ENCODE measurements at regions not wholly inside any gene's neighbourhood (a gene's known extent, or its start where the extent isn't known, plus 50 kb on each side); places are given as distances from the start of the nearest gene placed in this dataset.

DNA sequence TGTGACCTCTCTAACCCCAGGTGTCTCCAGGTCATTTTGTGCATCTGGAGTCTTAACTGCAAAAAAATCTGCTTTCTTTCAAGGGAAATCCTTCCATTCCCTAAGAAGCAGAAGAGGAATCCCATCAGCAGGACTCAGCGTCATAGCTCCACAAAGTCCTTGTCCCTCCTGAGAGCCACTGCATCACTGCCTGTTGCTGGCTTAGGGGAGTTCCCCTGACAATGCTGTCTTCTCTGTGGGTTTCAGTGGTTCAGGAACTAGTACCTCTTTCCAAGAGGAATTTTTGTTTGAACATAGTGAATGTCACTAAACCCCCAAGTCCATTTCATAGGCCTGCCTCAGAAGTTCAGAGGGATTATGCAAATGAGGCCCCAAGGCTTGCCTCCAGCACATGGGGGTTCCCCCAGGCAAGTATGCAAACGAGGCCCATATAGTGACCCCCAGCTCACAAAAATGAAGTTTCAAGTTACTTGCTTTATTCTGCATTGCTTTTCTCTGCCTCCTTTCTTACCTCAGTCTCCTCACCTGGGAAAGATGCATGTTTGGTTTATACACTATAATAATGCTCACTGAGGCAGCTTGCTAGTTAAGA lies 513.9 kb upstream of the MEX3C start:
- DNase-seq (ENCODE audit: low read depth): no peak
- H3K4me3 ChIP-seq (ENCODE audit: low read depth, low read length): no peak overlapping the region
- TF ChIP-seq, protein P1, sequence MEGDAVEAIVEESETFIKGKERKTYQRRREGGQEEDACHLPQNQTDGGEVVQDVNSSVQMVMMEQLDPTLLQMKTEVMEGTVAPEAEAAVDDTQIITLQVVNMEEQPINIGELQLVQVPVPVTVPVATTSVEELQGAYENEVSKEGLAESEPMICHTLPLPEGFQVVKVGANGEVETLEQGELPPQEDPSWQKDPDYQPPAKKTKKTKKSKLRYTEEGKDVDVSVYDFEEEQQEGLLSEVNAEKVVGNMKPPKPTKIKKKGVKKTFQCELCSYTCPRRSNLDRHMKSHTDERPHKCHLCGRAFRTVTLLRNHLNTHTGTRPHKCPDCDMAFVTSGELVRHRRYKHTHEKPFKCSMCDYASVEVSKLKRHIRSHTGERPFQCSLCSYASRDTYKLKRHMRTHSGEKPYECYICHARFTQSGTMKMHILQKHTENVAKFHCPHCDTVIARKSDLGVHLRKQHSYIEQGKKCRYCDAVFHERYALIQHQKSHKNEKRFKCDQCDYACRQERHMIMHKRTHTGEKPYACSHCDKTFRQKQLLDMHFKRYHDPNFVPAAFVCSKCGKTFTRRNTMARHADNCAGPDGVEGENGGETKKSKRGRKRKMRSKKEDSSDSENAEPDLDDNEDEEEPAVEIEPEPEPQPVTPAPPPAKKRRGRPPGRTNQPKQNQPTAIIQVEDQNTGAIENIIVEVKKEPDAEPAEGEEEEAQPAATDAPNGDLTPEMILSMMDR (IDR thresholded peaks at IDR 0.05; ENCODE audit: low read depth, low read length, missing control alignments): no peak

DNA sequence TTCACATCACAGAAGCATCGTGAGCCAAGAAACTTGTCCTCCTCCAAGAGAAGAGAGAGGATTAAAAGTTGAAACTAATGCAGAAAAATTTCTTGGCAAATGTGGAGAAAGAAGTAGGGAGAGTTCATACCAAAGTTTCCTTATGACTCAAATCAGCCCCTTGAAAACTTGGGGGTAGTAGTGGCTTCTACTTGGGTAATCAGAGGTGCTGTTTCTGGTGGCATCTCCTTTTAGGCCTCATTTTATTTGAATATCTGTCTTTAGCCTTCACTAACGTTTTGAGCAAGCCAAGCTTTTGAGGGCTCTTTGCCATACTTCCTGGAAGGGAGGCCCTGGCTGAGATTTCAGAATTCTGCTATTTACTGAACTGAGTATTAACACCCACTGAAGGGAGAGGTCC lies 515.3 kb upstream of the MEX3C start:
- TF ChIP-seq, protein P1 (IDR thresholded peaks at IDR 0.05; ENCODE audit: low read depth, low read length, missing control alignments): no peak
- no peak overlapping the region for H3K4me3 ChIP-seq (ENCODE audit: low read depth, low read length)
- DNase-seq (ENCODE audit: low read depth): no peak

DNA sequence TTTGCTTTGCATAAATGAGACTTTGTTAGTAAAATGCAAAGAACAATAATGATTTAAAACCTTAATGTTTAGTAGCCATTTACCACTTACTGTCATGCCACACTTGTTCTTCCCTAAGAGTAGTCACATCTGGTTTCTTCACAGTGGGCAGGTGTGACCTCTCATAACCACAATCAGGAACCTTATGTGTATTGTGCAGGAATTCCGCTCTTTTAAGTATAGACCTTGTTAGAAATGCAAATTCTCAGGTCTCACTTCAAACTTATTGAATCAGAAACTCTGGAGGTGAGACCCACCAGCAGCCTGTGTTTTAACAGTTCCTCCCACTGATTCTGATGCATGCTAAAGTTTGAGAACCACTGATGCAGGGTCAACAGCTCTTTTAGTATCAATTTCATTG lies 518.8 kb upstream of the MEX3C start:
- TF ChIP-seq, protein P1 (IDR thresholded peaks at IDR 0.05; ENCODE audit: low read depth, low read length, missing control alignments): no peak
- DNase-seq (ENCODE audit: low read depth): no peak
- H3K4me3 ChIP-seq (ENCODE audit: low read depth, low read length): no peak overlapping the region

DNA sequence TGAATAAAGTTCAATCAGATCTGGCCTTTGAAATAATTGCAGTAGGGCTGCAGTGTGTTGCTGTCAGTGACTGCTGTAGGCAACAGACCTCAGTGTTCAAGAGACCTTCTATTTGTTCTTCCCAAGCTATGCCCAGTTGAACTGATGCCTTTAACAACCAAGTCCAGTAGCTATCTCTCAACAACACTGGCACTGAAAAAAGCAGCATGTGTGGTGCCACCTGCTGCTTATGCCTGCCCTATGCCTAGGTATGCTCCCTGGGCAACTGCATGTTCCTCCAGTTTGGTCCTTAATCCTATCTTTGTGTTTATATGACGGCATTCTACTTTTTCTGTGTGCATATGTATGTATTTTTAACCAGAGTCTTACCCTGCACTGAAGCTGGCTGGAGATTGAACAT lies 523.9 kb upstream of the MEX3C start:
- no peak overlapping the region for H3K4me3 ChIP-seq (ENCODE audit: low read depth, low read length)

DNA sequence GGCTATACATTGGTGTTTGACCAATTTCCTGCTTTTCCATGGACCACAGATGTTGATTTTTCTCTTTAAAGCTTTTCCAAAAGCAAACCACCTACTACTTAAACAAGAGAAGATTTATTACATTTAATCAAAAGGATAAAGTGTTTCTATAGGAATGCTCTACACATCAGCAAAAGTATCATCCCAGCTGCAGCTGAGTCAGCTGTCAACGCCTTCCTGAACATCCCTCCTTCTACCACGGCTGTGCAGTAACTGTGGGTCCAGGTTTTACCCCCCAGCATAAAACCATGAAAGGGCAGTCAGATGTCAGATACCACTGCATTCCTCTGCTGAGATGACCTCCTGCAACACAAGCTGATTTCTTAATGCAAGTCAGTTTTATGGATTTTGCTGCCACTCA lies 524.5 kb upstream of the MEX3C start:
- DNase-seq (ENCODE audit: low read depth): no peak
- no peak overlapping the region for H3K4me3 ChIP-seq (ENCODE audit: low read depth, low read length)
- TF ChIP-seq, protein P1 (IDR thresholded peaks at IDR 0.05; ENCODE audit: low read depth, low read length, missing control alignments): no peak

More for the DNA sequence above, 523.9 kb upstream of the MEX3C start:
- DNase-seq (ENCODE audit: low read depth): no peak
- TF ChIP-seq, protein P1 (IDR thresholded peaks at IDR 0.05; ENCODE audit: low read depth, low read length, missing control alignments): no peak

DNA sequence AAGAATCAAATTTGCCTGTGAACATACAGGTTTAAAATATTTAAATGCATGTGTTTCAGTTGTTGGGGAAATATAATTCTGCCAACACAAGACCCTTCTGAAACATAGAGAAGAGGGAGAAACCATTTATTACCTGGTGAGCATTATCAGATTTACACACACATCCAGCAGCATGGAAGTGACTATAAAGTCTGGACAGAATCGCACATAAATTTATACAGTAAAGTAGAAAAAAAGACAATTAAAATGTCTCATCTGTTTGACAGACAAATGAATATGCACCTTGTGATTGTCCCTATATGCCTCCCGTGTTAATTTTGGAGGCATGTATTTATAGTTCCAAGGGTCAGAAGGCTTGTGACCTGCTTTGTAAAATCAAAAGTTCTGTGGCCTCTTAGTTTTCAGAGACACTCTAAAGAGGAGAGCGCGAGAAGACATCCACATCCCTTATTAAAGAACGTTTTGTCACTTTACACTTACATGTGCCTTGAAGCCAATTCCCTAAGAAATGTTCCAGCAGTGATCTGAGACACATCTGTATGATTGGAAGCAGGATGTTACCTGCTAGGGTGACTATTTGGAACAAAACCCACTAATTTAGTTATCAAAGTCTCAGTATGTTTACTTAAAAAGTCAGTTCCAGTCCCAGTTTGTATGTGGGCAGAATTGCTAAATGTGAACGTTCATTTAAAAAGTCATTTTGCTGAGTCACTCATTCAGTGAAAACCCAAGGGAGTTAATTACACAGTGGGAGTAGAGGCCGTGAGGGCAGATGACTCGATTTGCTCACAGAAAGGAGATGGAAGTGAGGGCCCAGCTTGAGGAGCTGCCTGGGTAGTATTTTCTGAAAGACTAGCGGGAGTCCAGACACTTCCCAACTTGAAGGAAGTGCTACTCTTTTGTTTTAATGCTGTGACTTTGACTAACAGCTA lies 527.6 kb upstream of the MEX3C start:
- TF ChIP-seq, protein P1 (IDR thresholded peaks at IDR 0.05; ENCODE audit: low read depth, low read length, missing control alignments): no peak
- no peak for DNase-seq (ENCODE audit: low read depth)
- no peak overlapping the region for H3K4me3 ChIP-seq (ENCODE audit: low read depth, low read length)

Data from GM12864 (cell line).